MM.1S (cell line): ENCODE measurements at regions not wholly inside any gene's neighbourhood (a gene's known extent, or its start where the extent isn't known, plus 50 kb on each side); places are given as distances from the start of the nearest gene placed in this dataset.

Experiments used
- CTCF ChIP-seq: fragments of 300-600 bp; sonication (generic); IDR thresholded peaks from 2 replicates; pipeline ENCODE4 v1.5.1; 2016; ENCODE audit warnings: antibody characterized with exemption, low read length, mixed read lengths
- EZH2 ChIP-seq: fragments of 300-600 bp; sonication (generic); optimal IDR thresholded peaks from 2 replicates; pipeline ENCODE3; 2017; ENCODE audit warnings: low read depth, mild to moderate bottlenecking, antibody characterized with exemption, low read length, mixed read lengths

GRCh38 chr22:25451480-25452114, 112.9 kb upstream of the GRK3 start:
- TF ChIP-seq CTCF: no peak
- TF ChIP-seq EZH2: no peak
